CD14-positive monocyte (primary cell): ENCODE measurements at regions not wholly inside any gene's neighbourhood (a gene's known extent, or its start where the extent isn't known, plus 50 kb on each side); places are given as distances from the start of the nearest gene placed in this dataset.

Experiments used
- DNase-seq, 3 donors: peaks; one replicate each; pipeline ENCODE4 v3.0.0-alpha.2; 2011 to 2022
- H2AFZ ChIP-seq: 2 replicates; pipeline ENCODE4 v1.6.0; 2012; ENCODE audit warnings: mild to moderate bottlenecking, low read depth, low read length, inconsistent platforms; ENCODE audit not compliant: insufficient read depth, poor library complexity, severe bottlenecking
- H3K27ac ChIP-seq, 2 donors: 1 replicate in 1 of 2; 2 replicates in 1 of 2; pipeline ENCODE4 v1.5.1; 2012 to 2013; ENCODE audit warnings: low read length in 2 of 2, control low read depth in 1 of 2, inconsistent platforms in 1 of 2, low read depth in 1 of 2, mild to moderate bottlenecking in 1 of 2
- H3K27me3 ChIP-seq, 2 donors: one replicate each; pipeline versions ENCODE4 v1.6.0 to v1.6.1; 2011 to 2013; ENCODE audit warnings: low read length in 2 of 2; ENCODE audit not compliant: control insufficient read depth in 2 of 2, insufficient read depth in 2 of 2
- H3K36me3 ChIP-seq, 2 donors: replicated peaks in 1 of 2; 1 replicate in 1 of 2; 2 replicates in 1 of 2; pipeline versions ENCODE4 v1.5.1 to v1.6.1; 2012 to 2013; ENCODE audit warnings: low read length in 2 of 2, control low read depth in 1 of 2, inconsistent platforms in 1 of 2, mild to moderate bottlenecking in 1 of 2; ENCODE audit not compliant: insufficient read depth in 2 of 2, control insufficient read depth in 1 of 2
- H3K4me1 ChIP-seq, 2 donors: 1 replicate in 1 of 2; 2 replicates in 1 of 2; pipeline versions ENCODE4 v1.5.1 to v1.6.1; 2012 to 2013; ENCODE audit warnings: low read length in 2 of 2, control low read depth in 1 of 2, inconsistent platforms in 1 of 2, mild to moderate bottlenecking in 1 of 2, moderate library complexity in 1 of 2; ENCODE audit not compliant: insufficient read depth in 2 of 2, control insufficient read depth in 1 of 2
- H3K4me2 ChIP-seq: replicated peaks from 2 replicates; pipeline ENCODE3; 2012; ENCODE audit warnings: low read length, moderate library complexity, mild to moderate bottlenecking; ENCODE audit not compliant: poor library complexity, severe bottlenecking; ENCODE audit errors: extremely low read depth
- H3K4me3 ChIP-seq, 3 experiments: fragments of 200-600 bp in 1 of 3; sonication (generic) in 1 of 3; replicated peaks in 1 of 3; 1 replicate in 2 of 3; 2 replicates in 1 of 3; pipeline ENCODE4 v1.5.1; 2011 to 2013; ENCODE audit warnings: low read length in 3 of 3, mild to moderate bottlenecking in 3 of 3, control low read depth in 2 of 3, low read depth in 2 of 3, inconsistent platforms in 1 of 3, moderate library complexity in 1 of 3
- H3K79me2 ChIP-seq: 2 replicates; pipeline ENCODE4 v1.6.0; 2012; ENCODE audit warnings: mild to moderate bottlenecking, control low read depth, inconsistent platforms, low read length, moderate library complexity; ENCODE audit not compliant: insufficient read depth
- H3K9ac ChIP-seq: 2 replicates; pipeline ENCODE4 v1.6.0; 2017; ENCODE audit warnings: low read length, mild to moderate bottlenecking; ENCODE audit not compliant: insufficient read depth, poor library complexity, severe bottlenecking
- H3K9me3 ChIP-seq, 2 donors: replicated peaks in 1 of 2; 1 replicate in 1 of 2; 2 replicates in 1 of 2; pipeline versions ENCODE4 v1.5.1 to v1.6.1; 2012 to 2013; ENCODE audit warnings: low read length in 2 of 2, control low read depth in 1 of 2; ENCODE audit not compliant: control insufficient read depth in 1 of 2, insufficient read depth in 1 of 2
- H4K20me1 ChIP-seq: 2 replicates; pipeline ENCODE4 v1.6.0; 2012; ENCODE audit warnings: mild to moderate bottlenecking, low read length, control low read depth, moderate library complexity; ENCODE audit not compliant: insufficient read depth
- H3K27ac Mint-ChIP-seq, 7 donors: one replicate each; pipeline ENCODE4 v1.8.0; 2020; ENCODE audit warnings: mild to moderate bottlenecking in 7 of 7, mixed read lengths in 7 of 7, moderate library complexity in 6 of 7, inconsistent platforms in 2 of 7
- H3K27me3 Mint-ChIP-seq, 3 donors: one replicate each; pipeline ENCODE4 v1.8.0; 2021 to 2022; ENCODE audit warnings: low read depth in 3 of 3, mild to moderate bottlenecking in 3 of 3, mixed read lengths in 3 of 3, moderate library complexity in 3 of 3, inconsistent platforms in 1 of 3
- H3K36me3 Mint-ChIP-seq, 2 donors: one replicate each; pipeline ENCODE4 v1.8.0; 2020; ENCODE audit warnings: mixed read lengths in 2 of 2, inconsistent platforms in 1 of 2, mild to moderate bottlenecking in 1 of 2
- H3K4me1 Mint-ChIP-seq: one replicate; pipeline ENCODE4 v1.8.0; 2020; ENCODE audit warnings: mild to moderate bottlenecking, mixed read lengths
- H3K4me3 Mint-ChIP-seq, 2 donors: one replicate each; pipeline ENCODE4 v1.8.0; 2020; ENCODE audit warnings: mild to moderate bottlenecking in 2 of 2, mixed read lengths in 2 of 2, moderate library complexity in 1 of 2
- H3K9me3 Mint-ChIP-seq, 7 donors: one replicate each; pipeline ENCODE4 v1.8.0; 2020 to 2022; ENCODE audit warnings: mixed read lengths in 7 of 7, mild to moderate bottlenecking in 6 of 7, moderate library complexity in 6 of 7, inconsistent platforms in 2 of 7
- CTCF ChIP-seq: fragments of 200-600 bp; IDR thresholded peaks from one replicate; pipeline ENCODE4 v1.8.0; 2022; ENCODE audit warnings: antibody characterized with exemption, mild to moderate bottlenecking
- WGBS: methylation state at CpG from one replicate; pipeline ENCODE4 v1.1.5; 2013; ENCODE audit warnings: missing lambda C conversion rate; ENCODE audit not compliant: insufficient coverage; 5-methylcytosine and 5-hydroxymethylcytosine counted together
- intact Hi-C, 2 donors: fragments of 100-400 bp; cut with micrococcal nuclease; formaldehyde crosslinking; loops; one replicate each; pipeline versions ENCODE4 v1.15.0 to v1.15.1; 2023

GRCh38 chr13:44646044-44646443, 69.9 kb upstream of the TSC22D1 start:
- no peak overlapping the region for H3K4me3 Mint-ChIP-seq
- intact Hi-C loops = loop anchor here in 1 of 2 donors (10.0 kb wide), 1 partner anchor 161 kb away; no protein-coding TSS in a partner anchor
- WGBS = 92% methylated on average over 4 of the region's 4 CpGs

DNA sequence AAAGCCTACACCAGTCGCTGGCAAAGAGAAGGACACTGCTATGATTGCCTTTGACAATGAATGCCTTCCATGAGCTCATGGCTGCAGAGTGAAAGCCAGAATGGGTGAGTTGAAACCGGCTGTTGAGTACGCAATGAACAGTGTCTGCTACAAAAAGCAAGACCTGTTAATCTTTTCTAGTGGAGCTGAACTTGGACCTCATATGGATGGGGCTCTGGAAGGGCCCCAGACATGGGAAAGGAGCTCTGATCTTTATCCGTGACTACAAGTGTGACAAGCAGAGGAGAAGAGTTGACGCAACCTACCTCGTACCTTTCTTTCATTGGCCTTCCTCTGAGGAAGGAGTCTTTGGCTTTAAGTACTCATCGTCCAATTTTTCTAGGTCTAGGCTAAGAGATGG, 67.1 kb upstream of the TSC22D1 start:
- no peak for TF ChIP-seq CTCF
- no peaks in the 10 kb centered on the region for H3K79me2 ChIP-seq

More at GRCh38 chr13:44646044-44646443, 69.9 kb upstream of the TSC22D1 start:
- Histone ChIP-seq H3K27ac (no peak overlapping the region), H3K9ac (no peak overlapping the region), H2AFZ (no peak overlapping the region), H3K79me2 (no peaks in the 10 kb centered on the region), H3K4me3 (no peak overlapping the region), H3K4me2 (no peak overlapping the region), H3K36me3 (no peaks in the 10 kb centered on the region), H3K27me3 (no peaks in the 10 kb centered on the region), H4K20me1 (no peaks in the 10 kb centered on the region), H3K9me3 (no peaks in the 10 kb centered on the region), H3K4me1 (no peaks in the 10 kb centered on the region)
- no peak for TF ChIP-seq CTCF
- no peak overlapping the region for H3K27ac Mint-ChIP-seq
- no peaks in the 10 kb centered on the region for H3K36me3 Mint-ChIP-seq
- DNase-seq = no peak
- no peaks in the 10 kb centered on the region for H3K4me1 Mint-ChIP-seq
- H3K9me3 Mint-ChIP-seq = peaks cover 0 to 2% (median 0%) of the 10 kb centered on the region in 7 donors
- peaks cover 0 to 13% (median 3%) of the 10 kb centered on the region in 3 donors for H3K27me3 Mint-ChIP-seq

More for the DNA sequence above, 67.1 kb upstream of the TSC22D1 start:
- intact Hi-C loops = loop anchor here in 1 of 2 donors (10.0 kb wide), 1 partner anchor 158 kb away; no protein-coding TSS in a partner anchor
- no peak overlapping the region for H3K4me2 ChIP-seq
- no peak overlapping the region for H2AFZ ChIP-seq
- Mint-ChIP-seq H3K27ac (no peak overlapping the region), H3K36me3 (no peaks in the 10 kb centered on the region), H3K27me3 (peaks cover 0 to 10% (median 3%) of the 10 kb centered on the region in 3 donors), H3K4me3 (no peak overlapping the region), H3K4me1 (no peaks in the 10 kb centered on the region), H3K9me3 (peaks cover 0 to 2% (median 0%) of the 10 kb centered on the region in 7 donors)
- WGBS = 91% methylated on average over 4 of the region's 7 CpGs
- no peak overlapping the region for H3K4me3 ChIP-seq
- no peak for DNase-seq
- no peaks in the 10 kb centered on the region for H3K9me3 ChIP-seq
- no peaks in the 10 kb centered on the region for H4K20me1 ChIP-seq
- H3K36me3 ChIP-seq = no peaks in the 10 kb centered on the region
- no peaks in the 10 kb centered on the region for H3K27me3 ChIP-seq
- H3K4me1 ChIP-seq = no peaks in the 10 kb centered on the region
- no peak overlapping the region for H3K9ac ChIP-seq
- no peak overlapping the region for H3K27ac ChIP-seq
